ENCODE measurements at regions not wholly inside any gene's neighbourhood (a gene's known extent, or its start where the extent isn't known, plus 50 kb on each side); places are given as distances from the start of the nearest gene placed in this dataset.
A peak's percentile ranks its signal among the peaks of the same experiment; 100 is the strongest.
"Not testable (repeated sequence)": the region's sequence is repeated elsewhere in the genome, so short reads cannot be mapped to it uniquely, and the experiment has no call there.

DNA sequence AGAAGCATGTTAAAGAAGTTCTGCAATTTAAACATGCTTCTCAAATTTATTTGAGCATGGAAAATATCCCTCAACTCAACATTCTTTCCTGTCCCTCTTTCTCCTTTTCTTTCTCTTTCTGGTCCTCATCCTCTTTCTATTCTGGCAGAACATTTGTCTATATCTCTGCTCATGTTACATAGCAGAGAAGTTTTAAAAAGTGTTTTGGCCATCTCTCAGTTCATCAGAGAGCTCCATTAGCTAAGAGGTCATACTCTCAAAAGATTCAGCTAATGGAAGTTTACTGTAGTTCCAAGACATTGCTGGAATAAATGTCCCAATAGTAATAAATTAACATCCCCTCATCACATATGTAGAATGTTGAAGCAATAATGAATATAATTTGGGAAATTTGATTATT, 53.5 kb downstream of the XCL2 start:
- ATAC-seq (ENCODE audit: low FRiP score) (no peak), DNase-seq (no peak)
- H3K9me3 ChIP-seq (ENCODE audit: control insufficient read depth, low read length), result no peaks in the 10 kb centered on the region
- no peak overlapping the region for H3K27ac ChIP-seq (ENCODE audit: low read depth in 1 of 2, low read length in 2 of 2)
- peaks cover 0 to 3% of the 10 kb centered on the region in 2 donors for H3K4me1 ChIP-seq (ENCODE audit: control insufficient read depth in 1 of 2, insufficient read depth in 2 of 2, low read length in 2 of 2)
- H3K4me3 ChIP-seq (ENCODE audit: low read length in 2 of 2), result no peak overlapping the region
- intact Hi-C loops (cut with DNase I), result no loop called here
- no peaks in the 10 kb centered on the region for H3K36me3 ChIP-seq (ENCODE audit: control insufficient read depth in 1 of 2, insufficient read depth in 2 of 2, low read length in 1 of 2)
- H3K27me3 ChIP-seq (ENCODE audit: control insufficient read depth in 1 of 2, insufficient read depth in 2 of 2, low read length in 1 of 2), result no peaks in the 10 kb centered on the region

DNA sequence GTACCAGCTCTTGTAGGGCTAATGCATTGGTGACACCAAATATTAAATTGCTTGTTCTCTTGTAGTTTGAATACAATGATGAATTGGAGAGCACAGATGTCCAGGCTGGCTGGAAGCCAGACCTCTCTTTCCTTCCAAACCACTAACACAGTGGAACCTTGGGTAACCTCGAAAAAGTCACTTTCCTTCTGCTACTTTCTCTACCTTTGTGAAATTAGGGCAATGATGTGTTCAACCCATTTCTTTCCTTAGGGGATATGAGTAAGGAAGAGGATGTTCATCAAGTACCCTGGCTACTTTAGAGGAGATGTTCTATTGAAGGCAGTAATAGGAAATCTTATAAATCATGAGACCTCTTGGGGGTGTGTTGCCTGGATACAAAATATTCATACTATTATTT, 55.7 kb downstream of the XCL2 start:
- Histone ChIP-seq H3K36me3 (ENCODE audit: control insufficient read depth in 1 of 2, insufficient read depth in 2 of 2, low read length in 1 of 2) (no peaks in the 10 kb centered on the region), H3K9me3 (ENCODE audit: control insufficient read depth, low read length) (no peaks in the 10 kb centered on the region), H3K4me3 (ENCODE audit: low read length in 2 of 2) (no peak overlapping the region), H3K27ac (ENCODE audit: low read depth in 1 of 2, low read length in 2 of 2) (no peak overlapping the region), H3K4me1 (ENCODE audit: control insufficient read depth in 1 of 2, insufficient read depth in 2 of 2, low read length in 2 of 2) (peaks cover 0 to 3% of the 10 kb centered on the region in 2 donors), H3K27me3 (ENCODE audit: control insufficient read depth in 1 of 2, insufficient read depth in 2 of 2, low read length in 1 of 2) (no peaks in the 10 kb centered on the region)
- DNase-seq, result peak in 1 of 2 donors; percentile 53
- peak; percentile 69 for ATAC-seq (ENCODE audit: low FRiP score)
- intact Hi-C loops (cut with DNase I), result no loop called here
- WGBS, 2 donors, result 42 to 52% methylated on average over 1 of the region's 1 CpG

DNA sequence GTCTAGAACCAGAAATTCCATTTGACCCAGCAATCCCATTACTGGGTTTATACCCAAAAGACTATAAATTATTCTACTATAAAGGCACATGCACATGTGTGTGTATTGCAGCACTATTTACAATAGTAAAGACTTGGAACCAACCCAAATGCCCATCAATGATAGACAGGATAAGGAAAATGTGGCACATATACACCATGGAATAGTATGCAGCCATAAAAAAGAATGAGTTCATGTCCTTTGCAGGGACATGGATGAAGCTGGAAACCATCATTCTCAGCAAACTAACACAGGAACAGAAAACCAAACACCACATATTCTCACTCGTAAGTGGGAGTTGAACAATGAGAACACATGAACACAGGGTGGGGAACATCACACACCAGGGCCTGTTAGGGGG, 57.0 kb downstream of the XCL2 start:
- 97 to 100% methylated on average over 1 of the region's 1 CpG for WGBS, 2 donors
- H3K4me3 ChIP-seq (ENCODE audit: low read length in 2 of 2); intact Hi-C loops (cut with DNase I); DNase-seq; ATAC-seq (ENCODE audit: low FRiP score); H3K27ac ChIP-seq (ENCODE audit: low read depth in 1 of 2, low read length in 2 of 2); H3K4me1 ChIP-seq (ENCODE audit: control insufficient read depth in 1 of 2, insufficient read depth in 2 of 2, low read length in 2 of 2); H3K27me3 ChIP-seq (ENCODE audit: control insufficient read depth in 1 of 2, insufficient read depth in 2 of 2, low read length in 1 of 2); H3K9me3 ChIP-seq (ENCODE audit: control insufficient read depth, low read length); H3K36me3 ChIP-seq (ENCODE audit: control insufficient read depth in 1 of 2, insufficient read depth in 2 of 2, low read length in 1 of 2): not testable (repeated sequence)

DNA sequence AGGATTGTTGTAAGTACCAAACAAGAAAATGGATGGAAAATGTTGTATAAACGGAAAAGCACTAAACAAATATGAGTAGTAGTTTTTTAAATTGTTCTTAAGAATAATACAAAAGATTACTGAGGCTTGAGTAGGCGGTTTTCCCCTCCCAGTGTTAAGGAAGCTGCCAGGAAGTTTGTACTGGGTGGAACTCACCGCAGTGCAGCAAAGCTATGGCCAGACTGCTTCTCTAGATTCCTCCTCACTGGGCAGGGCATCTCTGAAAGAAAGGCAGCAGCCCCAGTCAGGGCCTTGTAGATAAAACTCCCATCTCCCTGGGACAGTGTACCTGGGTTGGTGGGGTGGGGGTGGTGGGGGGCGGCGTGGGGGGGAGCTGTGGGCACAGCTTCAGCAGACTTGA, 58.7 kb downstream of the XCL2 start:
- Histone ChIP-seq H3K27me3 (ENCODE audit: control insufficient read depth in 1 of 2, insufficient read depth in 2 of 2, low read length in 1 of 2) (no peaks in the 10 kb centered on the region), H3K36me3 (ENCODE audit: control insufficient read depth in 1 of 2, insufficient read depth in 2 of 2, low read length in 1 of 2) (no peaks in the 10 kb centered on the region), H3K4me3 (ENCODE audit: low read length in 2 of 2) (no peak overlapping the region), H3K27ac (ENCODE audit: low read depth in 1 of 2, low read length in 2 of 2) (no peak overlapping the region), H3K9me3 (ENCODE audit: control insufficient read depth, low read length) (no peaks in the 10 kb centered on the region), H3K4me1 (ENCODE audit: control insufficient read depth in 1 of 2, insufficient read depth in 2 of 2, low read length in 2 of 2) (no peaks in the 10 kb centered on the region)
- peak; percentile 57 for ATAC-seq (ENCODE audit: low FRiP score)
- intact Hi-C loops (cut with DNase I), result no loop called here
- 23 to 26% methylated on average over 5 of the region's 5 CpGs for WGBS, 2 donors
- DNase-seq, result peak in 1 of 2 donors; percentile 55

DNA sequence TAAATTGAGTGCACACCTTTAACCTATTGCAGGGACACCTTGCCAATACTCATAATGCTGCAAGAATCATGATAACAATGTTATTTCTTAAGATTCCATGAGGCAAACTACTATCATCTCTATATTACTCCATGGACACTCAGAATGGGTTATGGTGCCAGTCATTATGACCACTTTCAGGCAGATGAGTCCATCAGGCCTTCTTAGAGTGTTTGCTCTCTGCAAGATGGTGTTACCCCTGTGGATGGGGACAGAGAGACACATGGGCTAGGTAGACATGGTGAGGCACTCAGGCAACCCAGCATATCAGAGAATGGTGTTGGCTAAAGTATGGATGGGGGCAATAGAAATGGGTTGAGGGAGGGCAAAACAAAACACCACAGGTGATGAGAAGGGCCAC, 59.7 kb downstream of the XCL2 start:
- no peaks in the 10 kb centered on the region for H3K4me1 ChIP-seq (ENCODE audit: control insufficient read depth in 1 of 2, insufficient read depth in 2 of 2, low read length in 2 of 2)
- ATAC-seq (ENCODE audit: low FRiP score) (no peak), DNase-seq (no peak)
- no peaks in the 10 kb centered on the region for H3K9me3 ChIP-seq (ENCODE audit: control insufficient read depth, low read length)
- peak overlapping the region in 1 of 2 donors; percentile 9 for H3K27ac ChIP-seq (ENCODE audit: low read depth in 1 of 2, low read length in 2 of 2)
- intact Hi-C loops (cut with DNase I), result no loop called here
- no peaks in the 10 kb centered on the region for H3K27me3 ChIP-seq (ENCODE audit: control insufficient read depth in 1 of 2, insufficient read depth in 2 of 2, low read length in 1 of 2)
- H3K36me3 ChIP-seq (ENCODE audit: control insufficient read depth in 1 of 2, insufficient read depth in 2 of 2, low read length in 1 of 2), result no peaks in the 10 kb centered on the region
- H3K4me3 ChIP-seq (ENCODE audit: low read length in 2 of 2), result no peak overlapping the region

DNA sequence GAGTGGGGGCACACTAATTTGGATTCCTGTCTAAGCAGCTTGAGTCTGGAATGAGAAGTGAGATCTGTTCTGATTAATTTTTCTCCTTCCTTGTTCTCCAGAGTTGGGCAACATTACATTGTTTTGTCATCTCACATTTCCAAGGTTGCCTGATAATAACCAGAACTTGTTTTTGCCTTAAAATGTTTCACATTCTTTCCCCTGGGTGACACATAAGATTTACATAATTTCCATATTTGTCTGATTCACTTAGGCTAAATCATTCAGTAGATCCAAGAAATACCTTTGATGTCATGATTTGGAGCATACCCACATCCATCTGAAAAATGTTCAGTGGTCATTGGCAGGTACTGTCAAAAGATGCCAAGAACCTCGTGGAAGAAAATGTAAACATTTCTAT, 60.3 kb downstream of the XCL2 start:
- no peaks in the 10 kb centered on the region for H3K4me1 ChIP-seq (ENCODE audit: control insufficient read depth in 1 of 2, insufficient read depth in 2 of 2, low read length in 2 of 2)
- intact Hi-C loops (cut with DNase I), result no loop called here
- H3K4me3 ChIP-seq (ENCODE audit: low read length in 2 of 2), result no peak overlapping the region
- no peak overlapping the region for H3K27ac ChIP-seq (ENCODE audit: low read depth in 1 of 2, low read length in 2 of 2)
- ATAC-seq (ENCODE audit: low FRiP score) (no peak), DNase-seq (no peak)
- 2 to 7% methylated on average over 1 of the region's 1 CpG for WGBS, 2 donors
- H3K9me3 ChIP-seq (ENCODE audit: control insufficient read depth, low read length), result no peaks in the 10 kb centered on the region
- no peaks in the 10 kb centered on the region for H3K27me3 ChIP-seq (ENCODE audit: control insufficient read depth in 1 of 2, insufficient read depth in 2 of 2, low read length in 1 of 2)
- no peaks in the 10 kb centered on the region for H3K36me3 ChIP-seq (ENCODE audit: control insufficient read depth in 1 of 2, insufficient read depth in 2 of 2, low read length in 1 of 2)

DNA sequence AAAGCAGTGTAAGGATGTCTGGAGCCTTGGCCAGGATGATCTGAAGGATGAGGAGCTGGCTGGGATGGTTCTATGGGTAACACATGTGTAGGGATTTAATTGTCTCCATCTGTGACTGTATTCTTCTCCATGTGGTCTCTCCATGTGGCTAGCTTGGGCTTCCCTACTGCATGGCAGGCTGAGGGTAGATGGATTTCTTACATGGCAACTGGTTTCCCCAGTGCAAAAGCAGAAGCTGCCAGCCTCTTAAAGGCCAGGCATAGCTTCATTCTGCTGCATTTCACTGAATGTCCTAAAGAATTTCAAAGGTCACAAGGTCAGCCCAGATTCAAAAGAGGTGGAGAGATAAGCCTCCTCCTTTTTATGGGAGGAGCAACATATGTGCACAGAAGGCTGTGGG, 61.7 kb downstream of the XCL2 start:
- no peaks in the 10 kb centered on the region for H3K36me3 ChIP-seq (ENCODE audit: control insufficient read depth in 1 of 2, insufficient read depth in 2 of 2, low read length in 1 of 2)
- no peaks in the 10 kb centered on the region for H3K4me1 ChIP-seq (ENCODE audit: control insufficient read depth in 1 of 2, insufficient read depth in 2 of 2, low read length in 2 of 2)
- H3K9me3 ChIP-seq (ENCODE audit: control insufficient read depth, low read length), result no peaks in the 10 kb centered on the region
- ATAC-seq (ENCODE audit: low FRiP score) (no peak), DNase-seq (no peak)
- intact Hi-C loops (cut with DNase I), result no loop called here
- H3K27ac ChIP-seq (ENCODE audit: low read depth in 1 of 2, low read length in 2 of 2), result peak overlapping the region in 1 of 2 donors; percentile 51
- no peak overlapping the region for H3K4me3 ChIP-seq (ENCODE audit: low read length in 2 of 2)
- no peaks in the 10 kb centered on the region for H3K27me3 ChIP-seq (ENCODE audit: control insufficient read depth in 1 of 2, insufficient read depth in 2 of 2, low read length in 1 of 2)

DNA sequence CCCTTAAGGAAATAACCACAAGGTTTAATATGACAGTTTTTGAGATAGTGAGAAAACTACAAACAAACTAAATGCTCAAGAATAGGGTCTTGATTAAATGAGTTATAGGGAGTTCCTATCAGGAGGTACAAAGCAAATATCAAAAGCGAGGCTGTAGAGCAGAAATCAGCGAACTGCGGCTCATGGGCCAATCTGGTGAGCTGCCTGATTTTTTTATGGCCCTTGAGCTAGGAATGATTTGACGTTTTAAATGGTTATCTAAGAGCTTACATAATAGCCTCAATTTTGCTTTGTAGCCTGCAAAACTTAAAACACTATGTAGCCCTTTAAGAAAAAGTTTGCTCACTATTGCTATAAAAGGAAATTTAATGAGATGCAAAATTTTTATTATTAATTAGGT, 62.2 kb downstream of the XCL2 start:
- Histone ChIP-seq H3K4me1 (ENCODE audit: control insufficient read depth in 1 of 2, insufficient read depth in 2 of 2, low read length in 2 of 2) (no peaks in the 10 kb centered on the region), H3K27me3 (ENCODE audit: control insufficient read depth in 1 of 2, insufficient read depth in 2 of 2, low read length in 1 of 2) (no peaks in the 10 kb centered on the region), H3K9me3 (ENCODE audit: control insufficient read depth, low read length) (no peaks in the 10 kb centered on the region), H3K27ac (ENCODE audit: low read depth in 1 of 2, low read length in 2 of 2) (no peak overlapping the region), H3K4me3 (ENCODE audit: low read length in 2 of 2) (no peak overlapping the region), H3K36me3 (ENCODE audit: control insufficient read depth in 1 of 2, insufficient read depth in 2 of 2, low read length in 1 of 2) (no peaks in the 10 kb centered on the region)
- ATAC-seq (ENCODE audit: low FRiP score), result no peak
- intact Hi-C loops (cut with DNase I), result no loop called here
- 77% methylated on average over 4 of the region's 4 CpGs for WGBS, 2 donors
- no peak for DNase-seq

DNA sequence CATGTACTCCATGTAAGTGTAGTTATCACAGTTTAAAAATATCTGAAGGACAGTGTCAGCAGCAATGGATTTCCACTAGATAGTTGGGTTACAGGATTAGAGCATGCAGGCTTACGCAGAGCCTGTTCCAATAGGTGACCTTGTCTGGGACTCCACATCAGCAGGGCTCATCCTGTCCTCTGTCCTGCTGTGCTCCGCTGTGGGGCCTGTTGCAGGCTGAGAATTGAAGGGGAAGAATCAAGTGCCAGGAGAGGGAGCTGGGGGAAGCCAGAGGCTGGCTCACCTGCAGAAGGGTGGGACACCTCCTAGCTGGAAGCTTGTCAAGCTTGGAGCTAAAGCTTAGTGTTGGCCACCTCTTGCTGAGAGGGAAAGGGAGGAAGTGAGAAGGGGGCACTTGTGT, 62.8 kb downstream of the XCL2 start:
- 96 to 100% methylated on average over 2 of the region's 2 CpGs for WGBS, 2 donors
- ATAC-seq (ENCODE audit: low FRiP score) (no peak), DNase-seq (no peak)
- Histone ChIP-seq H3K9me3 (ENCODE audit: control insufficient read depth, low read length) (no peaks in the 10 kb centered on the region), H3K36me3 (ENCODE audit: control insufficient read depth in 1 of 2, insufficient read depth in 2 of 2, low read length in 1 of 2) (no peaks in the 10 kb centered on the region), H3K4me1 (ENCODE audit: control insufficient read depth in 1 of 2, insufficient read depth in 2 of 2, low read length in 2 of 2) (no peaks in the 10 kb centered on the region), H3K27ac (ENCODE audit: low read depth in 1 of 2, low read length in 2 of 2) (no peak overlapping the region), H3K4me3 (ENCODE audit: low read length in 2 of 2) (no peak overlapping the region), H3K27me3 (ENCODE audit: control insufficient read depth in 1 of 2, insufficient read depth in 2 of 2, low read length in 1 of 2) (no peaks in the 10 kb centered on the region)
- intact Hi-C loops (cut with DNase I), result no loop called here

DNA sequence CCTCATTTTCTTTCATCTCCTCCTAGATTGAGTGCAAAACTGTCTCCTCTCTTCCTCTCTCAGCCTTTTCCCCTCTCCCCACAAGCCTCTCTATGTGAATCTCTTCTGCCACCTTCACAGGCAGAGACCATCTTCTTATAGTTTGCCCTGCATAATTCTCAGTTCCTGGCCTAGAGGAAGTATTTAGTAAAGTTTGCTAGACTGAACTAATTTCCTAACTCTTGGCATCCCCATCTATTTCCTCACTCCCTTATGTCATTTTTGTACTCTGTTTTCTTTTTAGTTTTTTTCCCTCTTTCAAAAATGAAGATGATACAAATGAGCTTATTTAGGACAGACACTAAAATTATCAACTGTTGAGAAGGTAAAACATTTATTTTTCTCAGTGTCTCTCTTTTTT, 66.0 kb downstream of the XCL2 start:
- intact Hi-C loops (cut with DNase I), result no loop called here
- ATAC-seq (ENCODE audit: low FRiP score), result no peak
- no peaks in the 10 kb centered on the region for H3K27me3 ChIP-seq (ENCODE audit: control insufficient read depth in 1 of 2, insufficient read depth in 2 of 2, low read length in 1 of 2)
- H3K4me3 ChIP-seq (ENCODE audit: low read length in 2 of 2), result no peak overlapping the region
- no peaks in the 10 kb centered on the region for H3K36me3 ChIP-seq (ENCODE audit: control insufficient read depth in 1 of 2, insufficient read depth in 2 of 2, low read length in 1 of 2)
- no peak overlapping the region for H3K27ac ChIP-seq (ENCODE audit: low read depth in 1 of 2, low read length in 2 of 2)
- H3K4me1 ChIP-seq (ENCODE audit: control insufficient read depth in 1 of 2, insufficient read depth in 2 of 2, low read length in 2 of 2), result no peaks in the 10 kb centered on the region
- no peaks in the 10 kb centered on the region for H3K9me3 ChIP-seq (ENCODE audit: control insufficient read depth, low read length)
- no peak for DNase-seq
